ENCODE measurements at regions not wholly inside any gene's neighbourhood (a gene's known extent, or its start where the extent isn't known, plus 50 kb on each side); places are given as distances from the start of the nearest gene placed in this dataset.

- DNase-seq = no peak
Measured at GRCh38 chr6:6842291-6842690, 253.8 kb downstream of the LY86 start.

DNA sequence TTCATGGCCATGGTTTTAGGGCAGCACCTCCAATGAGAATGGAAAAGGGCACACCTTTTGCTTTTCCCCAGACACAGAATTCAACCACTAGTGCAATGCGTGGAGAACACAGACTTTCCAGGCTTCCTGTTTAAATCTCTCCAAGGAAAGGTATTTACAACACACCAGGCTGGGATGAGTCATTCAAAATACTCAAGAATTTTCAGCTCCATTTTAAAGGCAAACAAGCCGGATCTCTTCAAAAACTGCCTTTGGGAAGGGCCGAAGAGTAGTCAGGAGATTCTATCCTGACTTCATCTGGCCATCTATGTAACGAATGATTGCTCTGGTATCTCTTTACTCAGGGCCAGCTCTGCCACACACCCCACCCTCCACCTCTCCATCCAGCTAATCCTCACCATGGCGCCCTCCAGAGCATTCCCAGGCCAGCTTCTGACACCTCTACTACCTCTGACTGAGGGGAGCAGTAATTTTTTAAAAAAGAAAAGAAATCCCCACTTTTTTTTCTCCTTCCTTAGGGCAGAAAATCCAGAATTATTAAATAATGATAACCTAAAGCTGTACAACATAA is 254.6 kb downstream of the LY86 start:
- no peak for DNase-seq

GRCh38 chr6:6843777-6844176 is 255.3 kb downstream of the LY86 start:
- no peak for DNase-seq

DNA sequence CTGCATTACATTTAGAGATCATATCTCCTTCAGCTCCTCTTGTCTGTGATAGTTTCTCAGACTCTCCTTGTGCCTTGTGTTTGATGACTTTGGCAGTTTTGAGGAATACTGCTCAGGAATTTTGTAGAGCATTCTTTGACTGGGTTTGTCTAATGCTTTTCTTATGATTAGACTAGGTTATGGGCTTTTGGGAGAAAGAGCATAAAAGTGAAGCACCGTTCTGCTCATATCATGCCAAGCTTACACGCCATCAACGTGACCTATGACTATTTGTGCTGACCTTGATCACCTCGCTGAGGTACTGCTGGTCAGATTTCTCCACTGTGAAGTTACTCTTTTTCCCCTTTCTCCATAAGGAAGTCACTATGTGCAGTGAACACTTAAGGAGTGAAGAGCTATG is 256.0 kb downstream of the LY86 start:
- no peak for DNase-seq

- DNase-seq = no peak
Measured at GRCh38 chr6:6845603-6846002, 257.1 kb downstream of the LY86 start.

DNA sequence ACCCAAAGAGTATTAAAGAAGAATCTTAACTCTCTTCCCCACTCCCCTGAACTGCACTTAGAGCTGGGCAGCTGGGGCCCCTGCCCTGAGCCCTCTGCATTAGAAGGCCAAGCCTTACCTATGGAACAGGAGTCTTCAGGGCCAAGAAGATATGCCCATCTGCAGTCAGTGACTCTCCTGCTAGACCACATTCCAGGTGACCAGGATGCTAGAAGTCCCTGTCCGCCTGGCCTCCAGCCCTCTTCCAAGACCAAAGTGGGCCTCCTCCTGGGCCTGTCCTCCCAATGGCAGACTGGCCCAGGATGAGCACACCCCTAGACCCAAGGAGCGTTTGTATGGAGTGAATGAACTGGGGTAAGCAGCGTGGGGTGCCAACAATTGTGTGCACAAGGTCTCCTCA is 259.1 kb downstream of the LY86 start:
- no peak for DNase-seq

- no peak for DNase-seq
Measured at GRCh38 chr6:6851059-6851948, 256.5 kb upstream of the RREB1 start.

DNA sequence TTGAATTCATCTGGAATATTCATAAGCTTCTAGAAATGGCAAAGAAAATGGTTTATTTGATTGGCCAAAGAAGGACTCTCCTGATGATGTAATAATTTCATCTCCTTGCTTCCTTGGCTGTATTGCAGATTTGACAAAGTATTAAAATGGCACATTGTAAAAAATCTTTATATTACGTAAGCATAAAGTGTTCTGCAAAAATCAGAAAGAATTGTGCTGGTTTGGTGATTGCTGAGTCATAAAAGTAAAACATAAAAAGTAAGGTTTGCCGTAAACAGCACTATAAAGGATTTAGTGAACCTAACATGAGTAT is 255.9 kb upstream of the RREB1 start:
- DNase-seq = no peak

DNA sequence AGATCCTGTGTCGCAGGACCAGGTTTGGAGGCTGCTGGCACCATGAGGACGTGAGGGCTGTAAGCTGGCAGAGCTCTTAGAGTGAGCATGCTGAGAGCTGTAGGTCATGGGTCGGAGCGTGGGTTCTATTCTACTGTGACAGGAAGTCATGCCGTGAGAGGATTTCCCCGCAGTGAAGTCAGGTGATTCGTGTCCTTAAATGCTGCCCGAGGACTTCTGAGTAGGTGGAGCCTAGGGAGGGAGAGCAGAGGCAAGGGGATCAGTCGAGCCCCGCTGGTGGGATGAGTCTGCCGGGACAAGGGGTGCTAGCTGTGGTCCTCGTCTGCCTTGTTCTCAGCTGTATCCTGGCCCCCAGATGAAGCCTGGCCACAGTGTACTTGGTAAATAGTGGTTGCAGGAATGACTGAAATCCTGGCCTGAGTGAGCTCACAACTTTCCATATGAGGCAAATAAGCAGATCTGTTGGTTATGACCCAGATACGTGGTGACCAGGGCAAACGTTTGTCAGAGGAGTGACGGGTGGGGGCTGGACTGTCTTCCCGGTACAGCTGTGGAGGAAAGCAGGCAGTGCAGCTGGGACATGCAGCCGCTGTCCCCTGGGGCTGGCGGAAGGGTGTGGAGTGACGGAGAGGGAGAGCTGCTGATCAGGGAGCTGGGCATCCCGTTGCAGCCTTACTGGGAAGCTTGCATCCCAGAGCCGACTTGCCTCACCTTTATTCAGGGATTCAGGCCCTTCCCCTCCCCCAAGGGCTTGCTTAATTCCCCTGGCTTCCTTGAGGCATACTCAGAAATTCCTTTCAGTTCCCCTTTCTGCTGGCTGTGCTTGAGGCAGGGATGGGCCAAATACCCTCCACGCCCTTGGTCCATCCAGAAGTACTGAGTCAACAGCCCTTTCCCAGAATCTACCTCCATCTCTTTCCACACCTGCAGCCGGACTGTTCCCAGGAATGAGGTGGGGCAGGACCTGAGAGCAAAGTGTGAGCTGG is 250.9 kb upstream of the RREB1 start:
- peak in 1 of 2 experiments; percentile 13 for DNase-seq

DNA sequence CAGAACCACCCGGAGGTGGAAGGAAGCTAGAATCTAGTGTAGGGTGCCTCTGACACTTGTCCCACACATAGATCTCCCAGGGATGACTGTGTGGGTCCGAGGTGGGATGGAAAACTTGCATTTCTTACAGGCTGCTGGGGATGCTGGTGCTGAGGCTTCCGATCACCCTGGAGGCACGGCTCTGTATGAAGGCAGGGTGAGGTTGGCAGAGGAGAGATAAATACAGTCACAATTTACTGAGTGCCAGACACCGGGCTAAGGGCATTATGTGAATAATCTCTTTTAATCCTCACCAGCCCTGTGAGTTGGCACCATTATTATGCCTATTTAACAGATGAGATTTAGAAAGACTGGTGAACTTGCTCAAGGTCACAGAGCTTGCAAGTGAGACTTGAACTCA is 250.2 kb upstream of the RREB1 start:
- DNase-seq = no peak

GRCh38 chr6:6858533-6858982 is 249.2 kb upstream of the RREB1 start:
- DNase-seq = no peak

- DNase-seq = no peak
Measured at GRCh38 chr6:6859105-6859504, 248.7 kb upstream of the RREB1 start.

DNA sequence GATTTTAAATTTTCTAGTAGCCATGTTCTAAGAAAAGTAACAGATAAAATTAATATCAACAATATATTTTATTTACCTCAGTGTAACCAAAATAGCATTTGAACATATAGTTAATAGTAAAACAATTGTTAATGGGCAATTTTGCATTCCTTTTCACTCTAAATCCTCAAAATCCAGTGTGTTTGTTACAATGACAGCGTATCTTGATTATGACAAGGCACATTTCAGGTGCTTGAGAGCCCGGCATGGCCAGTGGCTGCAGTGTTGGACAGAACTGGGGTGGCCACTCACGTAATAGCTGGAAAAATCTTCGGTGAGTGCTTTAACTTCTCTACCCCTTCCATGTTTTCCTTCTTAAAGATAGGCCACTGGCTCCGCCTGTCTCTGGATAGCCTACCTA is 248.0 kb upstream of the RREB1 start:
- no peak for DNase-seq

GRCh38 chr6:6860863-6861262 is 246.9 kb upstream of the RREB1 start:
- DNase-seq = no peak

GRCh38 chr6:6861351-6861894 is 246.3 kb upstream of the RREB1 start:
- peak; percentile 50 to 58 for DNase-seq

DNA sequence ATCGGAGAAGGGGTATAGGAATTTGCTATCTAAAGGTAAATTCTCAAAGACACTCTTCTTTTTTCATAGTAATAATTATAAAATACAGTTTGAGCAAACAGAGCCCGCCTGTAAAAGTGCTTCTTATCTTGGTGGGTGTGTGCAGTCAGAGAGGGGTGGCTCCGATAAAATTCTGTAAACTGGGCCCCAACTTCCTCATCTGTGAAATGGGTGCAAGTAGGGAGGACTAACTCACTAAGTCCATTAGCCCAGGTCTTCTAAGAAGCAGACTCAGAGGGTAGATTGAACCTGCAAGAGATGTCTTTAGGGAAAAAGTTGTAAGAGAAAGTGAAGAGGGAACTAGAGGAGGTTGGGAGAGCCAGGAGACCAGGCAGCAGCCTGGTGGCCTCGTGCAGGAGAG is 245.8 kb upstream of the RREB1 start:
- no peak for DNase-seq

DNA sequence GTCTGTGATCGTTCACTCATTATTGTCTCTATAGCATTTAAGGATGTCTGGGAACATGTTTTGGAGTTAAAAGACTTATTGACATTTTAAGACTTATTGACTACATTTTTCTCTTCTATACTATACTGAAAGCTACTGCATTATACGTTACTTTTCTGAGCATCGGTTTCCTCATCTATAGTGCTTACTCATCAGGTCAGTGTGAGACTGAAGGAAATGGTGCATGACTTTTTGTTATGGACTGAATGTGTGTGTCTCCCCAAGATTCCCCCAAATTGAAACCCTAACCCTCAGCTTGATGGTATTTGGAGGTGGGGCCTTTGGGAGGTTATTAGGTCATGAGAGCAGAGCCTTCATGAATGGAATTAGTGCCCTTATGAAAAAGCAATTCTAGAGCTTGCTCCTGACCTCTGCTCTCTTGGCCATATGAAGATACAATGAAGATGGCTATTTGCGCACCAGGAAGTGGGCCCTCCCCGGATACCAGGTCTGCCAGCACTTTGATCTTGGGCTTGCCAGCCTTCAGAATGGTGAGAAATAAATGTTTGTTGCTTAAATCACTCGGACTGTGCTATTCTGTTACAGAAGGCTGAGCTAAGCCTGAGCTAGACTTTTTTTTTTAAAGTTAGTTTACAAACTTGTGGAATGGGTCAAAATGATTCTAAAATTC is 243.7 kb upstream of the RREB1 start:
- no peak for DNase-seq

- DNase-seq = no peak
Measured at GRCh38 chr6:6865611-6866010, 242.2 kb upstream of the RREB1 start.

DNA sequence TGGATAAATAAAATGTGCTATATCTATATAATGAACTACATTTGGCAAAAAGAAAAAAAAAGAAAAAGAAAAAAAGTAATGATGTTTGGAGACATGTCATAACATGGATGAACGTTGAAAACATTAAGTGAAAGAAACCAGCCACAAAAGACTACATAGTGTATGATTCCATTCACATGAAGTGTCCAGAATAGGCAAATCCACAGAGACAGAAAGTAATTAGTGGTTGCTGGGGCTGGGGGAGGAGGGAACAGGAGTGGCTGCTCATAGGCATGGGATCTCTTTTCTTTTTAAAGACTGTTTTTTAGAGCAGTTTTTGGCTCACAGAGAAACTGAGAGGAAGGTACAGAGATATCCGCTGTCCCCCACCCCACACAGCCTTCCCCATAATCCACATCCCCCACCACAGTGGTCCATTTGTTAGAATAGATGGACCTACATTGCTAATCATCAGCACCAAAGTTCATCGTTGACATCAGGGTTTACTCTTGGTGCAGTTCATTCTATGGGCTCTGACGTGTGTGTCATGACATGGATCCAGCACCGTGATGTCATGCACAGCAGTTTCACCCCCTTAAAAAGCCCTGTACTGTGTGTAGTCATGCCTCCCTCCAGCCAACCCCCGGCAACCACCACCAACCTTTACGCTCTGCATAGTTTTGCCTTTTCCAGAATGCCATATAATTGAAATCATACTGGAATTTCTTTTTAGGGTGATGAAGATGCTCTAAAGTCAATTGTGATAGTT is 240.9 kb upstream of the RREB1 start:
- peak in 1 of 2 experiments; percentile 52 for DNase-seq

GRCh38 chr6:6867404-6867799 is 240.4 kb upstream of the RREB1 start:
- DNase-seq = no peak

DNA sequence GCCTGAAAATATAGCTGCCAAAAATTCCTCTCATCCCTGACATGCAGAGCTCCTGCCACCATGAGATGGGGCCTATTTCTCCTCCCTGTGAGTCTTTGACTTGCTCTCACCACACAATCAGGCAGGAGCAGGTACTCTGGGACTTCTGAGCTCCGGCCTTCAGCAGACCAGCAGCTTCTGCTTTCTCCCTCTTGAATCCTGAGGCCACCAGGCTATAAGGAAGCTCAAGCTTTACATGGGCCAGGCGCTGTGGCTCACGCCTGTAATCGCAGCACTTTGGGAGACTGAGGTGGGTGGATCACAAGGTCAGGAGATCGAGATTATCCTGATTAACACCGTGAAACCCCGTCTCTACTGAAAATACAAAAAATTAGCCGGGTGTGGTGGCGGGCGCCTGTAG is 238.7 kb upstream of the RREB1 start:
- DNase-seq = no peak

GRCh38 chr6:6870921-6871320 is 236.8 kb upstream of the RREB1 start:
- no peak for DNase-seq

Measured in NCI-H526 (cell line).